ENCODE measurements at regions not wholly inside any gene's neighbourhood (a gene's known extent, or its start where the extent isn't known, plus 50 kb on each side); places are given as distances from the start of the nearest gene placed in this dataset.

DNA sequence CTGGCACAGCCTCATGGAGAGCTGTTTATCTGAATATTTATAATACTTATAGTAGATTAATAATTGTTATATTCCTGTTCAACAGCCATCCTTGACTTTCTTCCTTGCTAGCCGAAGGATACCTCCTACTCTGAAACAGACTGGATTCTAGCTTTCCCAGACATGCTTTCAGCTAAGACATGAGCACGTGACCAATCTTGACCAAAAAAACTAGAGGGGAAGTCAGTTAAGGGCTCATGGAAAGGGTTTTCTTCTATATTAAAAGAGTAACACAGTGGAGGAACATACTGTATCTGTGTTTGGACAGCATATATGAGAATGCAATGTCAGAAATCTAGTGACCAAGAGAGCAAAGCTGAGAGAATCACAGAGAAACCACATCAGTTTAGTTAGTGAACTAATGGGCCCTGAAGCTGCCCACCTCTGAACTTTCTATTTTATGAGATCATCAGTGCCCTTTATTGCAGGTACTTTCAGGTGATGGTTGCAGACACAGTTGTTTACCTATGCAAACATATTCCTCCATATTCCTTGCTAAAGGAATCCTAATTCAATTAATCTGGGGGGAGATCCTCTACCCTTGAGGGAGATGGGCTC is 140.4 kb upstream of the SLC24A3 start:
- TF ChIP-seq, protein P1, sequence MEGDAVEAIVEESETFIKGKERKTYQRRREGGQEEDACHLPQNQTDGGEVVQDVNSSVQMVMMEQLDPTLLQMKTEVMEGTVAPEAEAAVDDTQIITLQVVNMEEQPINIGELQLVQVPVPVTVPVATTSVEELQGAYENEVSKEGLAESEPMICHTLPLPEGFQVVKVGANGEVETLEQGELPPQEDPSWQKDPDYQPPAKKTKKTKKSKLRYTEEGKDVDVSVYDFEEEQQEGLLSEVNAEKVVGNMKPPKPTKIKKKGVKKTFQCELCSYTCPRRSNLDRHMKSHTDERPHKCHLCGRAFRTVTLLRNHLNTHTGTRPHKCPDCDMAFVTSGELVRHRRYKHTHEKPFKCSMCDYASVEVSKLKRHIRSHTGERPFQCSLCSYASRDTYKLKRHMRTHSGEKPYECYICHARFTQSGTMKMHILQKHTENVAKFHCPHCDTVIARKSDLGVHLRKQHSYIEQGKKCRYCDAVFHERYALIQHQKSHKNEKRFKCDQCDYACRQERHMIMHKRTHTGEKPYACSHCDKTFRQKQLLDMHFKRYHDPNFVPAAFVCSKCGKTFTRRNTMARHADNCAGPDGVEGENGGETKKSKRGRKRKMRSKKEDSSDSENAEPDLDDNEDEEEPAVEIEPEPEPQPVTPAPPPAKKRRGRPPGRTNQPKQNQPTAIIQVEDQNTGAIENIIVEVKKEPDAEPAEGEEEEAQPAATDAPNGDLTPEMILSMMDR (conservative IDR thresholded peaks at IDR 0.05 in 1 of 2, IDR thresholded peaks at IDR 0.05 in 1 of 2; ENCODE audit: low read depth in 1 of 2, low read length in 2 of 2), result no peak
- no peak for TF ChIP-seq EZH2 (IDR thresholded peaks at IDR 0.05; ENCODE audit: low read length, missing control alignments)
